NCI-H1930 (cell line): ENCODE measurements at regions not wholly inside any gene's neighbourhood (a gene's known extent, or its start where the extent isn't known, plus 50 kb on each side); places are given as distances from the start of the nearest gene placed in this dataset.

Experiments
- DNase-seq, 2 experiments: peaks; one replicate each; lab custom pipeline; 2025; lab: John Stamatoyannopoulos, UW

GRCh38 chr6:63371104-63371715, 51.4 kb upstream of the LGSN start:
- DNase-seq, result no peak

DNA sequence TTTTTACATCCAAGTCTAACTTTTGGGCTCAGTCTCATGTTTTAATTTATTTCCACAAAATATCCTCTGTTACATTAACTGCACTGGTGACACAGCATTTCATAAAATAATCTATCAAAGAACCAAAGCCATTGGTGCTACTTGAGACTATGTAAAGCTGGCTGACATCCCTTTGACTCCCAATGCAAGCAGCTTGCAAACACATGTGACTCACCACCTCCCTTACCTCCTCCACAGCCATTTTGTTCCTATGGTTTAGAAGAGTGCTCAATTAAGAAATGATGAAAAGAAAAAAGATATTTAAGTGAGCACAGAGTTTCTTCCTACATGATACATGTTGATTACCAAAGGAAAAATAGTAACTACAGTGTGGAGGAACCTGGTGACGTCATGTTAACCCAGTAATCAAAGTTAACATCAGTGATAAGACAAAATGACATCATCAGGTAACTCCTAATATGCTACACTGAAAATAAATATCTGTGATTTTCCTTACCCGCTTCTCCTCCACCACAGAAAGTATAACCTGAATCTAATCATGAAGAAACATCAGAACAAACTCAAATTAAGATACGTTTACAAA, 53.3 kb upstream of the LGSN start:
- no peak for DNase-seq

- DNase-seq, result no peak
Measured at GRCh38 chr6:63389191-63389844, 69.5 kb upstream of the LGSN start.

- no peak for DNase-seq
Measured at GRCh38 chr6:63391203-63391970, 71.6 kb upstream of the LGSN start.

GRCh38 chr6:63392092-63392724, 72.4 kb upstream of the LGSN start:
- no peak for DNase-seq

- no peak for DNase-seq
Measured at GRCh38 chr6:63394656-63395308, 75.0 kb upstream of the LGSN start.

DNA sequence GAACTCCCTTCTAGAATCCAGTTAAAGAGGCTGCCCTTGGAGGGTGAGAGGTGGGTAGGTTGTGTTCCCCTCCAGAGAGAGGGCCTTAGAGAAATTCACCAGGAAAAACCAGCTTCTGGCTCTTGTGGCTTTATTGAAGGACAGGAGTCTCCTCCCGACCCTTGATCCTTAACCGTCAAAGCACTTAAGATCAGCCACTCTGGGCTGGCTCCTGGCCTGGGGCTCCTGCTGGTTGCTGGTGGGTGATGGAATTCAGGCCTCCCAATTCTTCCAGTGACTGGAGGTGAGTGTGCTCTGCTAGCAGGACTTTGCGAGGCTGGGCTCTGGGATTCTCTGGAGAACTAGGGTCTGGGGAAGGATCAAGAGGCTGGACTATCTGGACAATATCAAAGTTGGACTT, 75.6 kb upstream of the LGSN start:
- DNase-seq, result no peak

GRCh38 chr6:63403725-63404124, 83.9 kb upstream of the LGSN start:
- no peak for DNase-seq

GRCh38 chr6:63410435-63411426, 90.9 kb upstream of the LGSN start:
- no peak for DNase-seq

- no peak for DNase-seq
Measured at GRCh38 chr6:63415286-63415685, 95.5 kb upstream of the LGSN start.

DNA sequence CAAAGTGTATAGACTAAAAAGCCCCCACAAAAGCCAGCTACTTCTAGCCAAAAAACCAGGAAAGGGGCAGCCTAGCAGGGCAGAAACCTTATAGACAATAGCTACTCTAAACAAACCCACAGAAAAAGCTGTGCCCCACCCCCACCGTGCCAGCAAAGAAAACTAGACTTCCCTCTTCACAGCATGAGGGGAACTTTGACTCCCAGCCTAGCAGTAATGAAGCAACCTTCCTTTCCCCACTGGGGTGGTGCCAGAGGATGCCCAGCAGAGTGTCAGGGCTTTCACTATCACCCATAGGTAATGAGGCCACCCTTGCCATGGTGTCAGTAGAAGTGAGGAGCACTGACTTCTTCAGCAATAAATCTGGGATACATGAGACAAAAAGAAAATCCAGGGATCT, 99.0 kb upstream of the LGSN start:
- no peak for DNase-seq

DNA sequence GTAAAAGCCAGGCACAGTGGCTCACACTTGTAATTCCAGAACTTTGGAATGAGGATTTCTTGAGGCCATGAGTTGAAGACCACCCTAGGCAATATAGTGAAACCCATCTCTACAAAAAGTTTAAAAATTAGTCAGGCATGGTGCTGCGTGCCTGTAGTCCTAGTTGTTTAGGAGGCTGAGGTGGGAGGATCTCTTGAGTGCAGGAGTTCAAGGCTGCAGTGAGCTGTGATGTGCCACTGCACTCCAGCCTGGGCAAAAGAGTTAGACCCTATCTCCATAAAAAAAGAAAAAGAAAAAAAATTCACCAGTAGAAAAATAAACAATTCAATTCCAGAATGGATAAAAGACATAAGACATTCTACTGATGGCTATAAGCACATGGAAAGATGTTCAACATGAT, 104.9 kb upstream of the LGSN start:
- no peak for DNase-seq

DNA sequence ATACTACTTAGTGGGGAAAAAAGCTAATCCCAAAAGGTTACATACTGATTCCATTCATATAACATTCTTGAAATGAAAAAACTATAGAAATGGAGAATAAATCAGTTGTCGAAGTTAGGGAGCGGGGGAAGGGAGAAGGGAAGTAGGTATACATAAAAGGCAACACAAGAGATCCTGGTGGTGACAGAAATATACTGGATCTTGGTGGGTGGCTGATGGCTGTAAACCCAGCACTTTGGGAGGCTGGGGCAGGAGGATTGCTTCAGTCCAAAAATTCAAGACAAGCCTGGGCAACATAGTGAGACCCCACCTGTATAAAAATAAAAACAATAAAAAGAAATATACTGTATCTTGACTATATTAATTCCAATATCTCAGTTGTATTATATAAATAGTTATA, 105.7 kb upstream of the LGSN start:
- DNase-seq, result no peak

DNA sequence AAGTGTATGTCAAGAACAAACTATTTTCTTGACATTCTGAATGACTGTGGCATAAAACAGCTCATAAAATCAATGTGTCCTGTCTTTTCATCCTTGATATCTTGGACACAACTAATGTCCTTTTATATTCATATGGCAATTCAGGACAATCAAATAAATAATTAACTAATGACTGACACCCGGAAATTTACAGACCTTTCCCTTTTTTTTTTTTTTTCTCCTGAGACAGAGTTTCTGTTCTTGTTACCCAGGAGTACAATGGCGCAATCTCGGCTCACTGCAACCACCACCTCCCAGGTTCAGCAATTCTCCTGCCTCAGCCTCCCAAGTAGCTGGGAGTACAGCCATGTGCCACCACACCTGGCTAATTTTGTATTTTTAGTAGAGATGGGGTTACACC, 107.1 kb upstream of the LGSN start:
- DNase-seq, result no peak

DNA sequence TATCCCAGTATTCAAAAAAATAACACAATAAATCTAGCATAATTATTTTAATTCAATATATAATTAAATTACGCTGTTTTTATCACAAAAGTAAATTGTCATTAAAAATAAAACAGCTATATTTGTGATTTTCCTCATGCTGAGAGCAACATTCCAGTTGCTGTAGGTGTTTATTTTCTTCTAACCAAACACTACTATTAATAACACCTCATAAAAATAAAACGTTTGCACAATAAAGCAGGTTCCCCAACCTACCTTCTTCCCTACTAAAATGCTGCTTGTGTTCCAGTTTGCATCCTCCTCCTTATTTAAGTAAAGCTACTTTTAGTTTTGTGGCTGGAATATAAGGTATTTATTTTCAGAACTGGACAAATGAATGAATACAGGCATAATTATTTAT, 108.2 kb upstream of the LGSN start:
- DNase-seq, result no peak

- DNase-seq, result no peak
Measured at GRCh38 chr6:63430985-63431519, 111.3 kb upstream of the LGSN start.

- no peak for DNase-seq
Measured at GRCh38 chr6:63434943-63435342, 115.2 kb upstream of the LGSN start.

DNA sequence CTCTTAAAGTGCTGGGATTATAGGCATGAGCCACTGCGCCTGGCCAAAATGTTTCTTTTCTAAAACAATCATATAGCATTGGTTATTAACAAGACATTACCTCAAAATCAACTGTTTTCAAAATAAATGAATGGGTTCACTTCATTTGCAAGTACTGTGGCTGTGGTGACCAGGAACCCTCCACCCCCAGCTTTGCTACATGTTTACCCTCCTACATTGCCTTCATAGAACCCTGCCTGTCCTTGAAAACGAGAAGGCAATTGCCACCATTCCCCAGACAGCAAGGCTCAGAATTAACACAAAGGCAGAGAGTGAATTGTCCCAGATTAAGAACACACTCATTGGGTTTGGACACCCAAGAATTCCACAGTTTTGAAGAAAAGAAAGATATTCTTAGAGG, 116.6 kb upstream of the LGSN start:
- DNase-seq, result no peak

- no peak for DNase-seq
Measured at GRCh38 chr6:63437058-63437457, 117.3 kb upstream of the LGSN start.

DNA sequence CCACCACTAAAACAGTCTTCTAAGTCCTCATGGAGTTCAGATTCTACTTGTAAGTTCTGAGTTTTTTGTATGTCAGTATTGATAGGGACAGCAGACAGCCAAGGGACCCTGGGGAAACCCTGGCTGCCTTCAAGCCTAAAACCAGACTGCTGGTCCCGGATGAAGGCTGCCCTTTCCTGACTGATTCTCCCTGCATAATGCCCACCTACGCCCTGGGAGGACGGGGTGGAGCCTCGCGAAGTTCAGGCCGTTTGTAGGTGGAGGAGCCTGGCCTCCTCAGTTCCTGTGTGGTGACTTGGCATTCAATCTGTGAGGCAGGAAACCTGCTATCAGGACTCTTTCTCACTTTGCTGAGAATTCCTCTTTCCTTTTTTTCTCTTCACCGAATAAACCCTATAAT, 120.3 kb upstream of the LGSN start:
- no peak for DNase-seq

DNA sequence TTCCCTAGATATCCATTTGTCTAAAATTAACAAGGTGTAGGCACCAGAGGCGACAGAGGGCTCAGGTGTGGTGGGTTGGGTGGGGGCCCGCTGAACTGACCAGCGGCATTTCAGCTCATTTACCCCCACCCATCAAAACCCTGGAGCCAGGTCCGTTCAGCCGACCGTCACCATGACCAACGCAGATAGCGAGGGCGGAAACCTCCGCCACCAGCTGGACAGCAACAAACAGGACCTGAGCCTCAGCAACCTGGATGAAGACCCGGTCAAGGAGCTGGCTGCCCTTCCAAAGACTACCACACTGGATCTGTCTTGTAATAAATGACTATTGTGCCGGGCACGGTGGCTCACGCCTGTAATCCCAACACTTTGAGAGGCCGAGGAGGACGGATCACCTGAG, 120.8 kb upstream of the LGSN start:
- no peak for DNase-seq
